A673 (cell line): ENCODE measurements at regions not wholly inside any gene's neighbourhood (a gene's known extent, or its start where the extent isn't known, plus 50 kb on each side); places are given as distances from the start of the nearest gene placed in this dataset.

Source experiments
- CTCF ChIP-seq: fragments of 300-800, 200-600 bp; sonication (generic); conservative IDR thresholded peaks from 2 replicates; pipeline ENCODE4 v1.5.1; 2017; ENCODE audit warnings: low read depth, mild to moderate bottlenecking, antibody characterized with exemption, low read length, moderate library complexity, mixed read lengths
- EZH2 ChIP-seq: fragments of 200-600 bp; sonication (generic); IDR thresholded peaks from 2 replicates; pipeline ENCODE4 v1.6.1; 2017; ENCODE audit warnings: borderline replicate concordance, low read depth, mild to moderate bottlenecking, mixed read lengths, antibody characterized with exemption, low read length; ENCODE audit not compliant: poor library complexity, severe bottlenecking

DNA sequence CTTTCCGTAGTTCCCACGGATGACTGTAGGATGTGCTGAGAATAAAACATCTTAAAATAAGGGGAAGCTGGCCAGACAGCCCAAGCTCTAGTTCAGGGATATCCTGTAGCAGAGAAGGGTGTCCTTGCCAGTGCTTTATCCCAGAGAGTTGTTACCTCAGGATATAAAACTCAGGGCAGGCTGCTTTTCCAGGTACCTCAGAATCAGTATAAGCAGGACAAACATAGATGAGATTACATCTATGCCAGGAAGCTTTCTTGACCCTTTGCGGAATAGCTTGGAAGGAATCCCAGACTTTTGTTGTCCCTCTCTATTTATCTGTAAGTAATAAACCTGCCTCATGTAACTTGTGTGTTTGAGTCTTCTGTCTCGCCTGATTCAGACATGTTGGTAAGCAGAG, 565.7 kb downstream of the PRDM9 start:
- TF ChIP-seq CTCF (no peak), EZH2 (no peak)
